Heart left ventricle (tissue), 16 donors: ENCODE measurements at regions not wholly inside any gene's neighbourhood (a gene's known extent, or its start where the extent isn't known, plus 50 kb on each side); places are given as distances from the start of the nearest gene placed in this dataset.
A peak's percentile ranks its signal among the peaks of the same experiment; 100 is the strongest.

Experiments
- ATAC-seq, 4 donors: fragments of 200-7000 bp; cut with Tn5 transposase; one replicate each; pipeline ENCODE4 v1.9.1; 2020 to 2022; ENCODE audit warnings: moderate library complexity in 4 of 4, mild to moderate bottlenecking in 3 of 4, moderate number of reproducible peaks in 1 of 4
- DNase-seq, 5 donors: peaks; one replicate each; pipeline ENCODE4 v3.0.0-alpha.2; 2020
- H3K27ac ChIP-seq, 12 donors: fragments of 200-600 bp; sonication (generic) in 4 of 12; one replicate each; pipeline versions ENCODE4 v1.5.0 to v1.8.0; 2016 to 2022; ENCODE audit warnings: mild to moderate bottlenecking in 2 of 12
- H3K27me3 ChIP-seq, 9 donors: fragments of 200-600 bp; sonication (generic) in 2 of 9; one replicate each; pipeline versions ENCODE4 v1.5.1 to v1.8.0; 2016 to 2022; ENCODE audit warnings: mild to moderate bottlenecking in 3 of 9
- H3K36me3 ChIP-seq, 9 donors: fragments of 200-600 bp; sonication (generic) in 2 of 9; one replicate each; pipeline versions ENCODE4 v1.5.0 to v1.8.0; 2018 to 2022; ENCODE audit warnings: mild to moderate bottlenecking in 2 of 9
- H3K4me1 ChIP-seq, 12 donors: fragments of 200-600 bp; sonication (generic) in 4 of 12; one replicate each; pipeline versions ENCODE4 v1.5.0 to v1.8.0; 2016 to 2022; ENCODE audit warnings: mild to moderate bottlenecking in 3 of 12
- H3K4me3 ChIP-seq, 12 donors: fragments of 200-600 bp; sonication (generic) in 4 of 12; one replicate each; pipeline versions ENCODE4 v1.5.0 to v1.8.0; 2017 to 2022; ENCODE audit warnings: mild to moderate bottlenecking in 9 of 12, moderate library complexity in 4 of 12
- H3K9me3 ChIP-seq, 12 donors: fragments of 200-600 bp; sonication (generic) in 4 of 12; one replicate each; pipeline versions ENCODE4 v1.5.0 to v1.8.0; 2016 to 2022; ENCODE audit warnings: mild to moderate bottlenecking in 1 of 12
- CTCF ChIP-seq, 12 donors: fragments of 200-600 bp; sonication (generic) in 4 of 12; IDR thresholded peaks; one replicate each; pipeline versions ENCODE4 v1.5.0 to v1.8.0; 2018 to 2022; ENCODE audit warnings: antibody characterized with exemption in 12 of 12, mild to moderate bottlenecking in 5 of 12
- POLR2A ChIP-seq, 2 donors: fragments of 450-650 bp; IDR thresholded peaks; one replicate each; pipeline ENCODE4 v1.6.1; 2017; ENCODE audit warnings: antibody characterized with exemption in 2 of 2, mild to moderate bottlenecking in 2 of 2, moderate library complexity in 2 of 2
- WGBS, 4 donors: extraction: QIAGEN DNeasy Blood & Tissue Kit in 2 of 4; methylation state at CpG; one replicate each; pipeline versions ENCODE4 v1.1.5 to v1.1.7; 2013 to 2018; 5-methylcytosine and 5-hydroxymethylcytosine counted together
- intact Hi-C, 10 donors: fragments of 100-400 bp; cut with DNase I; formaldehyde crosslinking; loops; one replicate each; pipeline versions ENCODE4 v1.11.1 to v1.14.2; 2022
- donor health status: ischemic (EF 13 %, LVEDD 7.1; RV severe dilation, severe dysfunction).
- donor health status: healthy with polysubstance abuse.
- donor health status: DM: no; HTN: yes; CAD: no.
- donor health status: DM: no; HTN: no; CAD: no.
- donor health status: ischemic (EF 25% LVEDD 6.9; RV normal size, moderate dysfunction).
- donor health status: ischemic (EF 25% LVEDD 5.7; RV mildly dilated, moderate dysfunction).
- donor health status: healthy.
- donor health status: DM: yes; HTN: yes; CAD: no.
- donor health status: ischemic (EF 35%, LVEDD 5.7; RV mildly dilated, moderate dysfunction).
- donor health status: nonischemic (EF 11% LVEDD 7.7; RV severe dilation, severe dysfunction).
- donor health status: DM: yes; HTN: yes; CAD: no.
- donor health status: PGD.
- donor health status: ischemic (EF 29% LVEDD 5.4; RV normal size, mild dysfunction).
- donor health status: nonischemic (EF 23%, LVEDD 6.1; RV moderate dilation, normal function).

GRCh38 chr11:29483831-29484230 lies 533.0 kb downstream of the KCNA4 start:
- ATAC-seq (no peak), DNase-seq (no peak)
- no peaks in the 10 kb centered on the region for H3K36me3 ChIP-seq
- H3K27me3 ChIP-seq, result no peaks in the 10 kb centered on the region
- WGBS, 4 donors, result 80 to 89% (median 85%) methylated on average over 2 of the region's 2 CpGs
- H3K27ac ChIP-seq, result no peak overlapping the region
- intact Hi-C loops, result no loop called here
- no peak for TF ChIP-seq POLR2A (IDR thresholded peaks at IDR 0.05)
- TF ChIP-seq CTCF (IDR thresholded peaks at IDR 0.05), result no peak
- H3K4me3 ChIP-seq, result no peak overlapping the region
- no peaks in the 10 kb centered on the region for H3K9me3 ChIP-seq
- no peaks in the 10 kb centered on the region for H3K4me1 ChIP-seq

- WGBS, 4 donors, result 70 to 75% (median 73%) methylated on average over 4 of the region's 4 CpGs
Observed at GRCh38 chr11:29482510-29482909, 534.3 kb downstream of the KCNA4 start.

GRCh38 chr11:29481738-29482137 lies 535.1 kb downstream of the KCNA4 start:
- Histone ChIP-seq H3K36me3 (no peaks in the 10 kb centered on the region), H3K9me3 (peaks cover 0 to 12% (median 0%) of the 10 kb centered on the region in 12 donors), H3K4me3 (no peak overlapping the region), H3K27me3 (no peaks in the 10 kb centered on the region), H3K27ac (no peak overlapping the region), H3K4me1 (no peaks in the 10 kb centered on the region)
- intact Hi-C loops, result no loop called here
- ATAC-seq (peak in 2 of 4 donors; percentile 74 to 75), DNase-seq (no peak)
- TF ChIP-seq CTCF (IDR thresholded peaks at IDR 0.05) (no peak), POLR2A (IDR thresholded peaks at IDR 0.05) (no peak)
- 15 to 32% (median 27%) methylated on average over 2 of the region's 2 CpGs for WGBS, 4 donors

More at GRCh38 chr11:29482510-29482909, 534.3 kb downstream of the KCNA4 start:
- Histone ChIP-seq H3K36me3 (no peaks in the 10 kb centered on the region), H3K9me3 (peaks cover 0 to 5% (median 0%) of the 10 kb centered on the region in 12 donors), H3K4me3 (no peak overlapping the region), H3K27ac (no peak overlapping the region), H3K4me1 (no peaks in the 10 kb centered on the region), H3K27me3 (no peaks in the 10 kb centered on the region)
- DNase-seq (no peak), ATAC-seq (peak in 1 of 4 donors; percentile 47)
- TF ChIP-seq POLR2A (IDR thresholded peaks at IDR 0.05), result no peak
- TF ChIP-seq CTCF (IDR thresholded peaks at IDR 0.05), result no peak
- intact Hi-C loops, result no loop called here

GRCh38 chr11:29480981-29481380 lies 535.8 kb downstream of the KCNA4 start:
- Histone ChIP-seq H3K4me1 (no peaks in the 10 kb centered on the region), H3K27me3 (no peaks in the 10 kb centered on the region), H3K9me3 (peaks cover 0 to 12% (median 0%) of the 10 kb centered on the region in 12 donors), H3K27ac (no peak overlapping the region), H3K4me3 (no peak overlapping the region), H3K36me3 (no peaks in the 10 kb centered on the region)
- intact Hi-C loops, result no loop called here
- ATAC-seq, result no peak
- no peak for DNase-seq
- TF ChIP-seq POLR2A (IDR thresholded peaks at IDR 0.05) (no peak), CTCF (IDR thresholded peaks at IDR 0.05) (no peak)
- 80 to 88% (median 83%) methylated on average over 1 of the region's 1 CpG for WGBS, 4 donors
